ENCODE measurements at regions not wholly inside any gene's neighbourhood (a gene's known extent, or its start where the extent isn't known, plus 50 kb on each side); places are given as distances from the start of the nearest gene placed in this dataset.

DNA sequence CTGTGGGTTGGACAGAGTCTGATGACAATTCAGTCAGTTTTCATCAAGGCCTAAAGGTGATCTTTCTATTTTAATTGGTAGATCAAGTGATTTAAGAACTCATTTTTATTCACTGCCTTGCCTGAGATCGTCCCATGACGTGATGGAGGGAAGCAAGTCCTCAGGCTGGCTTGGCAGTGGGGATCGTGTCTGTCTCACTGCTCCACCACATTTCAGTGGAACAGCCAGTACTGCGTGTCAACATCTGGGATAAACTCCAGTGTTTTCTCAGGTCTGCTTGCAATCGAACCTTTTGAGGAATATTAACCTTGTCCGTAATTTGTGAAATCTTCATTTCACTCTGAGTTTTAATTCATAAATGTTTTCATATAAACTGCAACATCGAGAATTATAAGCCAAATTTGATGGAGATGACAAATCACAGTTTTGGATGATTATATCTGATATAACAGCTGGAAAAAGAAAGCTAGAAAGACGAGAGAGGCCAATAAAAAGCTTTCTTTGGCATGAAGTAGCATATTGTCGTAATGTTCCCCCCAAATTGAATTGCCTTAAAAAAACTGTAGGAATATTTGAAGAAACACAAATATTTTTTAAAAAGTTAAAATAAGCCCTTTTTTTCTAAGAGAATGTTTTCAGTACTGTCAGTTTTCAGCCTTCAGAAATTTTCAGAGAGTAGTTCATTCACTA is 414.7 kb upstream of the SPRED2 start:
- DNase-seq (ENCODE audit: low read depth in 3 of 3), result no peak

- no peak for DNase-seq (ENCODE audit: low read depth in 3 of 3)
Observed at GRCh38 chr2:65845442-65846182, 413.2 kb upstream of the SPRED2 start.

DNA sequence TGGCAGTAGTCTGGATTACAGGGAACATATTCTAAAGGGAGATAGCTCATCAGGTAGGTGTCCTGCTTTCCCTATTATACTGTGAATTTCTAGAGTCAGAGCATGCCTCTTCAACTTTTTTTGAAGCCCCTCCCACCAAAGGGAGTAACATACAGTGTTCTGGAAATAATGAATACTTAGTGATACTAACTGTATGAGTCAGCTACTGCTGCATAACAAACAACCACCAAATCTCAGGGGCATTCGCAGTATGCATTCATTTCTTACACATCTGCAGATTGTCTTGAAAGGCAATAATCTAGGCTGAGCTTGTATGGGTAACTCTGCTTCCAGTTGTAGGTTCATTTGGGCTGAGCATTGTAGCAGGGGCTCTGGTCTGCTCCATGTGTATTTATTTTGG is 409.7 kb upstream of the SPRED2 start:
- no peak for DNase-seq (ENCODE audit: low read depth in 3 of 3)

- DNase-seq (ENCODE audit: low read depth in 3 of 3), result no peak
Observed at GRCh38 chr2:65835975-65836549, 403.7 kb upstream of the SPRED2 start.

DNA sequence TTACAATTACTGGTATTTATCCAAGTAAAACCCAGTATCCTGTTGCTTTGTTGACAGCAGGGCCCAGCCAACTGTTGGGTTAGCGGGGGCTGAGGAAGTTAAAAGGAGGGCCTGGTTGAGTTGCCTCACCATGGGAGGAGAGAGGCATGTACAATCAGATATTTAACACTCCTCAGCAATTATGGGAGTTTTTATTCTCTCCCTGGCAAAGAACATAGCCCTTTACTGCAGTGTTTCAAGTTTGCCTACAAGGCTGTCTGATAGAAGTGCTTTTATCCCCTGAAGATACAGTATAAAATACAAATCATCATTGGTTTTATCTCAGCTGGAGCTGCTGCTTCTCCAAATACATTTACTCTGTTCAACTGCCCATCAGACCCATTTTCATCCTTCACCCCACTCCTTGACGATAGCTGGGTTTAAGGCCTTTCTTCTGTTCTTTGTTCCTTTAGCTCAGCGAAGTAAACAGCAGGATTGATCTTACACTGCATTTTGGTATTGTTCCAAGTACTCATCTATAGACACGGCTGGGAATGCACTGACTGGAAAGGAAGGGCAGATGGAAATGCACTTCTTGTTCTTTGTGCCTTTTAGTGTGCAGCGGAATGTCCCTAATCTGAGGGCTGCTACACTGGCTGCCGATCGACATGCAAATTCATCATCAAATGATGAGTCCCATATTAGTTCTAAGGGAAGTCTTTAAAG is 402.5 kb upstream of the SPRED2 start:
- DNase-seq (ENCODE audit: low read depth in 3 of 3), result no peak

- DNase-seq (ENCODE audit: low read depth in 3 of 3), result no peak
Observed at GRCh38 chr2:65834062-65834461, 401.7 kb upstream of the SPRED2 start.

DNA sequence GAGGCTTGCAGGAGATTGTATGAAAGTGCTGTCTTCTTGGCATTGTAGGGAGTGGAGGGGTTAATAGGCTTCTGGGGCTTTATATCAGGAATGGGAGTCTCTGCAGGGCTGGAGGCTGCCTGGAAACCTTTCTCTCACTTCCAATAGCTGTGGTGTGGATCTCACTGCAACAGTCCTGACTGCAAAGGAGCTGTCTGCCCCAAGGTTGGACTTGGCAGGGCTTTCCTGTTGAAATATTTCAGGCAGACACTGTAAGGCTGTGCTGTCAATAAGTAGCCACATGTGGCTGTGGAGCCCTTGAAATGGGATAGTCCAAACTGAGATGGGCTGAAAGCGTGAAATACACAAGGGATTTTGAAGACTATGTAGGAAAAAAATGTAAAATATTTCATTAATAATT is 399.1 kb upstream of the SPRED2 start:
- DNase-seq (ENCODE audit: low read depth in 3 of 3), result no peak

DNA sequence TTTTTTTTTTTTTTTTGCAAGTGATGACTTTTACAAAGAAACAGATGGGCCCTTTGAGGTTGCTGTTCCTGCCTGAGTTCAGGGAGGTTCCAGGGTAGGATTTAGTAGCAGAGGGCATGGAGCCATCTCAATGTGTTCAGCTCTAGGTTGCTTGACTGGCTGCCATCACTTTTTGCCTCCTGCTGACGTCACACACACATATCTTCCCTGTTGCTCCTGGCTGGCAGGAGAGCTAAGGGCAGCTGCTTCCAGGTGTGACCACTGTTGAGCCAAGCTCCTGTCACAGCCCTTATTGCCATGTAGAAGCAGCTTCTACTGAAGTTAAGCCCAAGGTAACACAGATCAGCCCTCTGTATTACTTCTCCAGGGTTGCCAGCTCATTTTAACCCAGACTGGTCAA is 394.2 kb upstream of the SPRED2 start:
- DNase-seq (ENCODE audit: low read depth in 3 of 3), result no peak

GRCh38 chr2:65823511-65823910 is 391.1 kb upstream of the SPRED2 start:
- DNase-seq (ENCODE audit: low read depth in 3 of 3), result no peak

GRCh38 chr2:65820454-65820853 is 388.1 kb upstream of the SPRED2 start:
- no peak for DNase-seq (ENCODE audit: low read depth in 3 of 3)

- DNase-seq (ENCODE audit: low read depth in 3 of 3), result no peak
Observed at GRCh38 chr2:65819963-65820362, 387.6 kb upstream of the SPRED2 start.

DNA sequence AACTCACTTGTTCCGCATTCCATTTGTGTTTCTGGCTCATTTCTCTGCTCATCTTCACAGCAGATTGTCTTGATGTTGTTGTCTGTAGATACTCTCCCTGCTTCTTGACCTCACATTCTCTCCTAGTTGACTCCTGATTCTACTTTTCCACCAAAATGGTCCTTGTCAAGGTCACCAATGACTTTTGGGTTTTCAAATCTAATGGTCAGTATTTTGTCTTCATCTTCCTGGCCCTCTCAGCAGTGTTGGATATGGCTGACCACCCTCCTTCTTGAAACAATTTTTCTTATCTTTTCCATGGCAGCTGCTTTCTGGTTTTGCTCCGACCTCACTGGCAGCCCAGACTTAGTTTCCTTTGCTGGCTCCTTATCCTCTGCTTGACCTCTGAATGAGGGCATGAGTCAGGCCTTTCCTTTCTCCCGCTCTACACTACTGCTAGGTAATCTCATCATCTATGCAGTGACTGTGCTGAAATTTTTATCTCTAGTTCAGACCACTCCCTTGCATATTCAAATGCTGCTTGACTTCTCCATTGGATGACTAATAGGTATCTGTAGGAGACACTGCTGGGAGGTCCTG is 386.6 kb upstream of the SPRED2 start:
- DNase-seq (ENCODE audit: low read depth in 3 of 3), result no peak

- no peak for DNase-seq (ENCODE audit: low read depth in 3 of 3)
Observed at GRCh38 chr2:65813631-65814173, 381.3 kb upstream of the SPRED2 start.

DNA sequence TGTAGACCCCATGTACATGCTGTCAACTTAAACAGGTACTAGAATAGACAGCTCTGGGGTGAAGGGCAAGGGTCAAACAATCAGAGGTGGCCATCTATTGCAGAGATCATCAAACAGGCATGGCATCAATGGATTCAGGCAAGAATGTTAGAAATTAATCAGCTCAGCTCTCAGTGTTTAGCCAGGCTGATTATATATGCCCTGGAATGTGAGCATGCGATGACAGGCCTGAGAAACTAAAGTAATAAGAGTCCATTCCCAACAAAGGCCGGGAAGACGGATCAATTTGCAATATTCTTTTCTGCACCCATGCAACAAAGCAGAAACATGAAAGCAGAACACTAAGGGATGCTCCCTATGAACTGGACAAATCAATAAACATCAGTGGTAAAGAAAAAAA is 380.5 kb upstream of the SPRED2 start:
- no peak for DNase-seq (ENCODE audit: low read depth in 3 of 3)

- no peak for DNase-seq (ENCODE audit: low read depth in 3 of 3)
Observed at GRCh38 chr2:65807942-65808341, 375.5 kb upstream of the SPRED2 start.

- no peak for DNase-seq (ENCODE audit: low read depth in 3 of 3)
Observed at GRCh38 chr2:65804777-65805176, 372.4 kb upstream of the SPRED2 start.

GRCh38 chr2:65802298-65802942 is 370.0 kb upstream of the SPRED2 start:
- no peak for DNase-seq (ENCODE audit: low read depth in 3 of 3)

DNA sequence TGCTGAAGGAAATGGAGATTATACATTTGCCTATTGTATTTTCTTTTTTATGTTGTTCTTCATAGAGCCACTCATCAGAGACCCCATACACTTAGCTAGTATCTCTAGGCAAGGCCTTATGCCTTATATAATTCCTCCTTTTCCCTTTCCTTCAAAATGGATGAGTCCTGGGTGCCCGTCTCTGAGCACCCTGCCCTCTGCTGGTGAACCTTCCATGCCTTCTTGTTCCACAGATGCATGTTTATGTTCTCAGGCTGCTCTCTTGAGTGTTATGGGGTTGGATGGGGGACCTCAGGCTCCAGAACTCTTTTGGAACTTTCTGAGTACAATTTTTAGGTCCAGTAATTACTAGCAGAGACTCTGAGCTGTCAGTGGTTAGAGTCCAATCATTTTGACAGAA is 368.6 kb upstream of the SPRED2 start:
- DNase-seq (ENCODE audit: low read depth in 3 of 3), result no peak

- DNase-seq (ENCODE audit: low read depth in 3 of 3), result no peak
Observed at GRCh38 chr2:65799141-65799854, 366.9 kb upstream of the SPRED2 start.

GRCh38 chr2:65798641-65799040 is 366.2 kb upstream of the SPRED2 start:
- no peak for DNase-seq (ENCODE audit: low read depth in 3 of 3)

GRCh38 chr2:65794994-65795393 is 362.6 kb upstream of the SPRED2 start:
- no peak for DNase-seq (ENCODE audit: low read depth in 3 of 3)
